SK-N-DZ (cell line): ENCODE measurements at regions not wholly inside any gene's neighbourhood (a gene's known extent, or its start where the extent isn't known, plus 50 kb on each side); places are given as distances from the start of the nearest gene placed in this dataset.
A peak's percentile ranks its signal among the peaks of the same experiment; 100 is the strongest.
"Not testable (repeated sequence)": the region's sequence is repeated elsewhere in the genome, so short reads cannot be mapped to it uniquely, and the experiment has no call there.

ENCODE experiments used
- DNase-seq: peaks from one replicate; pipeline ENCODE4 v3.0.0-alpha.2; 2015; ENCODE audit warnings: low spot score

- DNase-seq, result no peak
Observed at GRCh38 chr5:166279828-166280227, 2011.6 kb upstream of the WWC1 start.

GRCh38 chr5:166281433-166281832 is 2010.0 kb upstream of the WWC1 start:
- DNase-seq, result no peak

GRCh38 chr5:166282939-166283338 is 2008.5 kb upstream of the WWC1 start:
- DNase-seq, result no peak

DNA sequence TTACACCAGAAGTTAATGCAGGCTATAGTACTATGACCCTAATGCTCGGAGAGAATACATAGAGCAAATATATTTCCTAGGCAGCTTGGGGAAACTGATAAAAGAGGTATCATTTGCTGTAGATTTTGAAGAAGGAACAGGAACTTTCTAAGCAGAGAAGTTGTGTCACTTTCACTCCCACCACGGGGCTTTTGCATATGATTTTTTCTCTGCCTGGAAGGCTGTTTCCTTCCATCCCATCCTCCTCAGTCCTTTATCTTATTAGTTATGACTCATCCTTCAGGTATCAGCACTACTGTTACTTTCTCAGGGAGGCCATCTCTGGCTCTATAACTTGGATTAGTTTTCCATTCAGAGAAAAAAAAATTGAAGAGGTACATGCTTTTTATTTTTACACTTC is 2006.1 kb upstream of the WWC1 start:
- DNase-seq, result no peak

- peak; percentile 84 for DNase-seq
Observed at GRCh38 chr5:166286832-166287231, 2004.6 kb upstream of the WWC1 start.

- DNase-seq, result no peak
Observed at GRCh38 chr5:166287866-166288265, 2003.6 kb upstream of the WWC1 start.

- DNase-seq, result not testable (repeated sequence)
Observed at GRCh38 chr5:166291800-166292199, 1999.6 kb upstream of the WWC1 start.

GRCh38 chr5:166293892-166294291 is 1997.6 kb upstream of the WWC1 start:
- DNase-seq, result no peak

- DNase-seq, result no peak
Observed at GRCh38 chr5:166302166-166302565, 1989.3 kb upstream of the WWC1 start.

DNA sequence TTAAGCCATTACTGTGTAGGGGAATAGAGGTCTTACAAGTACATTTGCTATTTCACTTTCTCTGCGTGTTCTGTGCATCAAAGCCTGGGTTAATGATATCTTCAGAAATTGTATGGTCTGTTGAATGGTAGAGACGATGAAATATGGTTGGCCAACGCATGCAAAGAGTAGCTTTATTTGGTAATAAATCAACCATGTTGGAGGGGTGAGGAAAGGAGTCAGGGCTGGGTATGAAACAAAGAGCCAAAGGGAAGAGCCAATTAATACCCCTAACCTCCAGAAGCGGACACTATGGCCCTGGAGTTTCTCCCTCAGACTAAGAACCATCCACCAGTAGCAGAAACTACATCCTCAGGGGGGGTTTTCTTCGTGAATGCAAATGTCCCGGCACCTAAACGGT is 1974.0 kb upstream of the WWC1 start:
- DNase-seq, result no peak

DNA sequence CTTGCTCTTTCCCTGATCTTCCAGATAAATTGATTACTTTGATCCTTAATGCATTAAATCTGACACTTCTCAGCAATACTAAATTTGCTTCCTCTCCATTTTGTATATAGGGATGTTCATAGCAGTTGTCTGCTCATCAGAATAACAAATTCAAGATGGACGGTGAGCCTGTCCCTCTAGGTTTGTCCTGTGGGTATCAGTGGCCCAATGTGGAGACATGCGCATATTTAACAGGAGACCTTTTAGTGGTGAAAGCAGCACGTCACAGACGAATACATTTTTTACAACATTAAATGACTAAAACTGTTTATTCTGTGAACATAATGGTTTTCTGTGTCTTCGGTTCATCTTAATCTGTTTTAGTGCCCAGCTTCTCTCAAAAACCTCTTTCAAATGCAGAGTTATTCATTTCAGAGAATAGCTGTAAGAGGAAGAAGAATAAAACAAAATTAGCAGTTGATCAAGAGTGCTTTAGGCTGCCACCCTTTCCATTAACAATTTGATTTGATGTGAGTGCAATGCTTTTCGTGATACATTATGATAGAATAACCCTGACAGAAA is 1970.4 kb upstream of the WWC1 start:
- DNase-seq, result no peak

GRCh38 chr5:166324372-166324771 is 1967.1 kb upstream of the WWC1 start:
- no peak for DNase-seq

DNA sequence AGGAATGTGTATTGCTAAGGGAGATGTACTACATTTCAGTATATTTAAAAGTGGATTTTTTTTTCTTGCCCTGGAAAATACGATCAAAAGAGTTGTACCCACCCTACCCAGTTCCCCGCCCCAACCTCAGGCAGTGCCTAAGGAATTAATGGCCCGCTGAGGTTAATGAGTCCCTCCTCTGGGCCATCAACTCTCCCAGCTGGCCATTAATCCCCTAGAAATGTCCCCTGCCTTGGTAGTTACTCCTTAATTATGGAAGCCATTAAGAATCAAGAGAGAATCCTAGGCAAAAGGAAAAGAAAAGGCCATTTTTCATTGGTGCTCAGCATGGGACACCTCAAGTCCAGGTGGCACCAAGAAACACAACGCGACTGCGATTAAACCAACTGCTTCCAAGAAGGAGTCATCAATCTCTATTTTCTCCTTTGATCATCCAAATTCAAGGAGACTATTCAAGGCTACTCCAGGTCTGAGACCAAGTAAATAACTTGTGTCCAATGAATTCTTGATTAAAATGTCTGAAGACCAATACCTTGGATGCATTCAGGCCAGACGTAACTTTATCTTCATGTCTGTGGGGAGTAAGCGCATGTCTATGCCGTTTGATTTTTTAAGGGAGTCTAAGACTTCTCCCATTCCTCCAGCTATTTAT is 1962.2 kb upstream of the WWC1 start:
- DNase-seq, result no peak

GRCh38 chr5:166330036-166330435 is 1961.4 kb upstream of the WWC1 start:
- DNase-seq, result no peak

DNA sequence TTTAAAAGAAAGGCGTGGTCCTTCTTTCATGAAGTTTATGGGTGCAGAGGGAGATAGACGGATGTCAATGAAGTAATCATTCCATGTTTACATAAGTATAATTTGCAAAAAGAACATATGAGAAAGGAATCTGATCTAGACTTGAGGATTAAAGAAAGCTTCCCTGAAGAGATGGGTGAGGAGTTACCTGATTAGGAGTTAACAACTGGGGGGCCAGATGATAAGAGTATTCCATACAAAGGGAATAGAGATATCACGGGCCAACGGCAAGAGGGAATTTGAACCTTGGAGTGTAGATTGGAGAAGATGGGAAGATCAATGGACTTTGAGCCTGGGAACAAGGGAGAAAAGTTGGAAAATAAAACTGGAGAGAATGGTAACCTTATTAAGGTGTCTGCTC is 1959.9 kb upstream of the WWC1 start:
- DNase-seq, result no peak

DNA sequence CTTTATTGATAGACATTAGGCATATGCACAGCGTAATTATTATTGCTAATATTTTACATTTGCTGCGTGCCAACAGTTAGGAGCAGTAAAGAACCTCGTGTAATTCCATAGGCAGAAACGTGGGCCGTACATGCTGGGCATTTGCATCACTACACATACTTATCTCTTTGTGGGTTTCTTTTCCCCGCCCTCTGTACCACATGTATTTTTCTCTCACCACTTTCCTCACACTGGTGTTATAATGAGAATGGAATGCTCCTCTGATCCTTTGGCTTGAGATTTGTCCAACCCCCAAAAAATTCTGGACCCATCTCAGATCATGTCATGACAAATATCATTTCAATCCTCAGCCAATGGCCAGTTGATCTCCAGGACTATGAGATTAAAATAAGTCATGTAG is 1952.6 kb upstream of the WWC1 start:
- DNase-seq, result no peak

GRCh38 chr5:166340039-166340438 is 1951.4 kb upstream of the WWC1 start:
- no peak for DNase-seq

DNA sequence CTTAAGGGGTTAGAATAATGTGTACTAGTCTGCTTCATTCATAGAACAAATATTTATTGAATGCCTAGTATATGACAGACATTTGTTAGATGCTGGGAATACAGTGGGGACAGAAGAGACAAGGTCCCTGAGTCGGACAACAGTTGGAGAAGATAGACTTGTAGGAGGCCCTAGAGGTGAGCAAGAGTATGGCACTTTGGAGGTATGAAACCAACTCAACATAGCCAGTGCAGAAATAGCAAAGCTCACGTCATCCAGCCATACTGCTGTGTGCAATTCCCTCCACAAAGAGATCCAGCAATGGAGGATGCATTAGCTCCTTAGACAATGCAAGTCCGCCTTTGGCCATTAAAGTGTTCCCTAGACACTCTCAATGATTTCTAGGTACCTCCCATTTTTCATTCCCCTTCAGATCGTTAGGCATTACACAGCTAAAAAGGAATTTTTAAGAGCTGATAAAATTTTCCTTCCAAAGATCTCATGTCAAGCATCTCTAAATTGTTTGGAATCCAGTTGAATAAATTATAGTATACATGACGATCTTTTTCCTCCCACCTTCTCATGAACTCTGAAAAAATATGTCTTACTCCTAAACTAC is 1949.6 kb upstream of the WWC1 start:
- no peak for DNase-seq

GRCh38 chr5:166342402-166342801 is 1949.0 kb upstream of the WWC1 start:
- DNase-seq, result no peak

- DNase-seq, result no peak
Observed at GRCh38 chr5:166346726-166347374, 1944.6 kb upstream of the WWC1 start.

DNA sequence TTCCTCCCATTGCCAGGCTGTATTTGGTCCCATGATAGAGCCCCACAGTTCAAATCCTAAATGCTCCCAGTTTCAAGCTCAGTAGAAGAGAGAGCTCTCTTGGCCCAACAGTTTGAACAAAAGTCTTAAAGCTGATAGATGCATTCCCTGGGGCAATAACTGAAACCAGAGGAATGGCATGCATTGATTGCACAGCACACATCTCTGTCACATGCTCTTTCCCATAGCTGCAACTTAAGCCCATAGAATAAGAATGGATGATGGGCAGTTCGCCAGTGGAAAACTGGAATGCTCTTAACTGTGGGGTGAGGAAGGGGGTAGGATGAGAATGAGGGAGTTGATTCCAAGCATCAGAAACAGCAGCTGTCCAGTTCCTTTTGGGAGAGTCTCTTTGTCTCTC is 1942.4 kb upstream of the WWC1 start:
- no peak for DNase-seq

DNA sequence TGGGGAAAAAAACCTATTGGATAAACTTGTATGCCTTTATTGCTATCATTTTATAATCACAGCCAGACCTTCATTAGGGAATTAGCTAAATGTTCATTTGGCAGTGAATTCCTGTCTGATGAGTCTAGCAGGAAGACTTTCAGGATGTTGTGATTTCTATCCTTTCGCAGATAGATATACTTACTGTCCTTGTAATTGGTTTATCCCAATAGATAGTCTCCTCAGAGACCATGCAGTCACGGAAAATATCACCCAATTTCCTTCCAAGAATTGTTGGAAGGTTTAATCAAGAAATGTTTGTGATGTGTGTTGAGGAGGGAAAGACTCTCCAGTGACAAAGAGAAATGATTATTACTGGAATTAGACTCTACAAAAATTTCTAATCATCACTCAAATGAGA is 1937.9 kb upstream of the WWC1 start:
- no peak for DNase-seq

GRCh38 chr5:166354332-166354731 is 1937.1 kb upstream of the WWC1 start:
- DNase-seq, result no peak
